ENCODE measurements at regions not wholly inside any gene's neighbourhood (a gene's known extent, or its start where the extent isn't known, plus 50 kb on each side); places are given as distances from the start of the nearest gene placed in this dataset.

DNA sequence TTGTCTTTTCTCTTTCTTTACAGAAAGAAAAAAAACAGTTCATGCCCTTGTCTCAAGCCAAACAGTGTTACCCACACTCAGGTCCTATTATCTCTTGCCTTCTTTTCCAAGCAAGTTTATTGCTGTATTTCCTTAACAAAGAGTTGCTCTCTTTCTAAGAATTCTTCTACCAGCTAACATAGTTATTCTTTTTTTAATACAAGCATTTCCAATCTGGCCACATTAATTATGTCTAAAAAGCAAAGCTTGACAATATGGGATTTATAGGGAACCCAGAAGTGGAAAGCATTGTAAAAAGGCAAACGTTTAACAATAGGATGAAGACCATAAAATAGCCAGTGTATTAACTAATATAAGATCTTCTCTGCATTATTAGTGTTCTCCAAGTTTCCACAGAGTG, 272.5 kb upstream of the CWC22 start:
- TF ChIP-seq, protein P1, sequence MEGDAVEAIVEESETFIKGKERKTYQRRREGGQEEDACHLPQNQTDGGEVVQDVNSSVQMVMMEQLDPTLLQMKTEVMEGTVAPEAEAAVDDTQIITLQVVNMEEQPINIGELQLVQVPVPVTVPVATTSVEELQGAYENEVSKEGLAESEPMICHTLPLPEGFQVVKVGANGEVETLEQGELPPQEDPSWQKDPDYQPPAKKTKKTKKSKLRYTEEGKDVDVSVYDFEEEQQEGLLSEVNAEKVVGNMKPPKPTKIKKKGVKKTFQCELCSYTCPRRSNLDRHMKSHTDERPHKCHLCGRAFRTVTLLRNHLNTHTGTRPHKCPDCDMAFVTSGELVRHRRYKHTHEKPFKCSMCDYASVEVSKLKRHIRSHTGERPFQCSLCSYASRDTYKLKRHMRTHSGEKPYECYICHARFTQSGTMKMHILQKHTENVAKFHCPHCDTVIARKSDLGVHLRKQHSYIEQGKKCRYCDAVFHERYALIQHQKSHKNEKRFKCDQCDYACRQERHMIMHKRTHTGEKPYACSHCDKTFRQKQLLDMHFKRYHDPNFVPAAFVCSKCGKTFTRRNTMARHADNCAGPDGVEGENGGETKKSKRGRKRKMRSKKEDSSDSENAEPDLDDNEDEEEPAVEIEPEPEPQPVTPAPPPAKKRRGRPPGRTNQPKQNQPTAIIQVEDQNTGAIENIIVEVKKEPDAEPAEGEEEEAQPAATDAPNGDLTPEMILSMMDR (IDR thresholded peaks at IDR 0.05), result no peak
- TF ChIP-seq POLR2A (IDR thresholded peaks at IDR 0.05), result no peak
- H3K4me1 ChIP-seq, result no peaks in the 10 kb centered on the region
- no peak for DNase-seq

GRCh38 chr2:180276733-180277132, 269.6 kb upstream of the CWC22 start:
- intact Hi-C loops (cut with DNase I; ENCODE audit: low total_unique reads), result no loop called here
- no peak overlapping the region for H3K27ac ChIP-seq
- no peaks in the 10 kb centered on the region for H3K9me3 ChIP-seq
- no peak for DNase-seq
- H3K36me3 ChIP-seq, result no peaks in the 10 kb centered on the region
- H3K27me3 ChIP-seq, result no peaks in the 10 kb centered on the region
- no peaks in the 10 kb centered on the region for H3K4me1 ChIP-seq
- H3K4me3 ChIP-seq, result no peak overlapping the region
- no peak for TF ChIP-seq POLR2A (IDR thresholded peaks at IDR 0.05)
- TF ChIP-seq, protein P1 (IDR thresholded peaks at IDR 0.05), result no peak

More for the DNA sequence above, 272.5 kb upstream of the CWC22 start:
- intact Hi-C loops (cut with DNase I; ENCODE audit: low total_unique reads), result no loop called here
- peaks cover 0 to 2% of the 10 kb centered on the region in 2 donors for H3K27me3 ChIP-seq
- no peaks in the 10 kb centered on the region for H3K36me3 ChIP-seq
- no peak overlapping the region for H3K27ac ChIP-seq
- H3K9me3 ChIP-seq, result no peaks in the 10 kb centered on the region
- no peak overlapping the region for H3K4me3 ChIP-seq

- intact Hi-C loops (cut with DNase I; ENCODE audit: low total_unique reads), result no loop called here
- no peaks in the 10 kb centered on the region for H3K36me3 ChIP-seq
- no peaks in the 10 kb centered on the region for H3K27me3 ChIP-seq
- DNase-seq, result no peak
- no peaks in the 10 kb centered on the region for H3K4me1 ChIP-seq
- no peak overlapping the region for H3K4me3 ChIP-seq
- H3K9me3 ChIP-seq, result no peaks in the 10 kb centered on the region
- TF ChIP-seq, protein P1 (IDR thresholded peaks at IDR 0.05), result no peak
- no peak for TF ChIP-seq POLR2A (IDR thresholded peaks at IDR 0.05)
- H3K27ac ChIP-seq, result no peak overlapping the region
Measured at GRCh38 chr2:180268006-180268405, 260.9 kb upstream of the CWC22 start.

- H3K27ac ChIP-seq, result no peak overlapping the region
- H3K9me3 ChIP-seq, result no peaks in the 10 kb centered on the region
- no peak for DNase-seq
- TF ChIP-seq, protein P1 (IDR thresholded peaks at IDR 0.05), result no peak
- TF ChIP-seq POLR2A (IDR thresholded peaks at IDR 0.05), result no peak
- intact Hi-C loops (cut with DNase I; ENCODE audit: low total_unique reads), result no loop called here
- no peaks in the 10 kb centered on the region for H3K36me3 ChIP-seq
- H3K4me3 ChIP-seq, result no peak overlapping the region
- H3K4me1 ChIP-seq, result no peaks in the 10 kb centered on the region
- no peaks in the 10 kb centered on the region for H3K27me3 ChIP-seq
Measured at GRCh38 chr2:180261976-180262375, 254.9 kb upstream of the CWC22 start.

DNA sequence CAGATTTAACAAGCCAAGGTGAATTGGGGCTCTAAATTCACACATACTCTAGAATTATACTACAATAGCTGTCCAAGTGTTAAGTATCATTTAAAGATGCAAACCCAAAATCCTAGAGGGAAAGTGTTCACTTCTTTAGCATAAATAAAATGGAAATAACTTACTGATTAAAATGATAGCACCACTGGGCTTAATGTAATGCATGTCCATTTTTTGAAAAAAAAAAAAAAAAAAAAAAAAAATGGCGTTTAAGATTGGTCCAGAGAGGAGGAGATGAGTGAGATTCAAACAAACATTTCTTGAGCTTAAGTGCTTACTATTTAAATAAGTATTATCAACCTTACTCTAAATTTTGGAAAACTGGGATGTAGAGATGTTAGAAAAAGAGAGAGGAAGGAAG, 251.5 kb upstream of the CWC22 start:
- Histone ChIP-seq H3K9me3 (no peaks in the 10 kb centered on the region), H3K27ac (no peak overlapping the region), H3K36me3 (no peaks in the 10 kb centered on the region), H3K4me1 (no peaks in the 10 kb centered on the region), H3K27me3 (no peaks in the 10 kb centered on the region), H3K4me3 (no peak overlapping the region)
- no peak for TF ChIP-seq POLR2A (IDR thresholded peaks at IDR 0.05)
- TF ChIP-seq, protein P1 (IDR thresholded peaks at IDR 0.05), result no peak
- no peak for DNase-seq
- intact Hi-C loops (cut with DNase I; ENCODE audit: low total_unique reads), result no loop called here
